ENCODE measurements at regions not wholly inside any gene's neighbourhood (a gene's known extent, or its start where the extent isn't known, plus 50 kb on each side); places are given as distances from the start of the nearest gene placed in this dataset.
"Not testable (repeated sequence)": the region's sequence is repeated elsewhere in the genome, so short reads cannot be mapped to it uniquely, and the experiment has no call there.

DNA sequence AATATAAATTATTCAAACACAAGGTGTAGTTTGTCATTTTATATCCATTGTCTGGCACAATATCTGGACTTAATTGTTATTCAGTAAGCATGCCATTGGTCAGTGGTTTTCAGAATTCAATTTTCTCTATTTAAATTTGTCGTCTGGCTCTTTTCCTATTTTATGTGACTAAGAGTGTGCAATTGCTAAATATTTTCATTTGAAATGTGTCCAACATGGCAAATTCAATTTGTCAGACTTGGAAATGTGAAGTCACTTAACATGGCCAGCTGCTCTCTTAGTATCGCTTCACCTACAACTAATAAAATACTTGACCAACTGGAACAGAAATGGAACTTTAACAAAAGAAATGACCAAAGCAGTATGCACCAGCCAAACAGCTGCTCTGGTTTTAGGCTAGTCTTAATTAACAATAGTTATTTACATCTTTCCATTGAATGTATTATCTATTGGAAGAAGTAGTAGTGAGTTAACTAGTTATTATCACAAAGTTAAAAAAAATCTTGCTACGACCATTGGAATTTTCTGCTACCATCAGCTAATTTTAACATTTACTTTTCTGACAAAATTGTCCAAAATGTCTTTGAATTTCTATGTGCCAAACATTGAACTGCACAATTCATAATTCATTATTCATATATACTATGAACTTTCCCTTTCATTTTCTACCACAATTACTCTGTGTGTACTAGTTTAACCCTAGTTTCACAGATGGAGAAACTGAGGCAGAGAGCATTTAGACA, 720.7 kb upstream of the FAM174A start:
- H3K4me1 Mint-ChIP-seq: no peaks in the 10 kb centered on the region
- DNase-seq: no peak
- no peak overlapping the region for H3K27ac Mint-ChIP-seq
- H3K4me3 Mint-ChIP-seq: no peak overlapping the region
- H3K36me3 Mint-ChIP-seq: peaks cover 0 to 4% (median under 1%) of the 10 kb centered on the region in 3 donors
- no peaks in the 10 kb centered on the region for H3K27me3 Mint-ChIP-seq (ENCODE audit: low read depth in 3 of 3)
- H3K9me3 Mint-ChIP-seq: peaks cover 3 to 28% (median 8%) of the 10 kb centered on the region in 6 donors

- no peak for DNase-seq
- H3K4me1 Mint-ChIP-seq: no peaks in the 10 kb centered on the region
- H3K27ac Mint-ChIP-seq: no peak overlapping the region
- peaks cover 0 to 16% (median 5%) of the 10 kb centered on the region in 6 donors for H3K9me3 Mint-ChIP-seq
- peaks cover 0 to 2% (median 0%) of the 10 kb centered on the region in 3 donors for H3K27me3 Mint-ChIP-seq (ENCODE audit: low read depth in 3 of 3)
- no peaks in the 10 kb centered on the region for H3K36me3 Mint-ChIP-seq
- no peak overlapping the region for H3K4me3 Mint-ChIP-seq
Measured at GRCh38 chr5:99808657-99809230, 726.4 kb upstream of the FAM174A start.

DNA sequence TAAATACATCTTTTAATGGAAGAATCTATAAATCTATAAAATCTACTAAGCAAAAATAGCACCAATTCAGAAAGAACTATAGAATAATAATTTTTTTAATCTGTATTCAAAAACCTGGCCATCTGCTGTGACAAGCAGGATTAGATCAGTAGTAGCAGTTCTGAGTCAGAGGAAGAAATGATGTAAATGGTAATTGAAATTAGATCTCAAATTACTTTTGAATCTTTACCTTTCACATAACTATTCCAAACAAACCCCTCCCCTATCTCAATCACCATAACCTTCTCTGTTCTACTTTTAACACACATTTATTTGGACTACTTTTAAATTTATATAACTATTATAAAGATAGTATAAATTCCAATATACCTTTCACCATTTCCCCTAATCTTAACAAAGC, 727.8 kb upstream of the FAM174A start:
- peaks cover 0 to 2% (median 2%) of the 10 kb centered on the region in 3 donors for H3K27me3 Mint-ChIP-seq (ENCODE audit: low read depth in 3 of 3)
- no peak for DNase-seq
- no peak overlapping the region for H3K4me3 Mint-ChIP-seq
- no peaks in the 10 kb centered on the region for H3K4me1 Mint-ChIP-seq
- no peak overlapping the region for H3K27ac Mint-ChIP-seq
- no peaks in the 10 kb centered on the region for H3K36me3 Mint-ChIP-seq
- H3K9me3 Mint-ChIP-seq: peaks cover 0 to 14% (median 8%) of the 10 kb centered on the region in 6 donors

DNA sequence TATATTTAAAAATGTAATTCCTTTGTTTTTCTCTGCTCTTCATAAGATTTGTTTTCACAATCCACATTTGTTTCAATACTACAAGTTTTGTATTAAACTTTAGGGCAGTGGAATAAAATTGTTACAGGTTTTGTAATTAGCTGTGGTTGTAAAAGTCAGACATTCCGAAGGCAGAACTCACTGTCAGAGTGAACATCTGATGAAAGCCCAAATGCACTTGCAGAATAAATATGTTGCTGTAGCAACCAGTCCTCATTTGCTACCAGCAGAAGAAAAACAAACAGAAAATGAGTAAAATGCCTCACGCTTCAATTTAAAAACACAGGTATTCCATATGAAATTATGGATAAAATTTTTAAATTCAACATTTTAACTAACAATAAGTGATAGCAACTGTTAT, 740.1 kb upstream of the FAM174A start:
- Mint-ChIP-seq H3K9me3 (peaks cover 2 to 21% (median 9%) of the 10 kb centered on the region in 6 donors), H3K4me1 (no peaks in the 10 kb centered on the region), H3K36me3 (no peaks in the 10 kb centered on the region), H3K4me3 (no peak overlapping the region), H3K27me3 (ENCODE audit: low read depth in 3 of 3) (no peaks in the 10 kb centered on the region), H3K27ac (no peak overlapping the region)
- DNase-seq: no peak

- H3K4me3 Mint-ChIP-seq: no peak overlapping the region
- H3K27ac Mint-ChIP-seq: no peak overlapping the region
- no peaks in the 10 kb centered on the region for H3K4me1 Mint-ChIP-seq
- no peaks in the 10 kb centered on the region for H3K36me3 Mint-ChIP-seq
- H3K27me3 Mint-ChIP-seq (ENCODE audit: low read depth in 3 of 3): no peaks in the 10 kb centered on the region
- H3K9me3 Mint-ChIP-seq: peaks cover 2 to 28% (median 15%) of the 10 kb centered on the region in 6 donors
- no peak for DNase-seq
Measured at GRCh38 chr5:99788482-99788881, 746.7 kb upstream of the FAM174A start.

- peaks cover 0 to 2% (median 0%) of the 10 kb centered on the region in 3 donors for H3K27me3 Mint-ChIP-seq (ENCODE audit: low read depth in 3 of 3)
- no peaks in the 10 kb centered on the region for H3K36me3 Mint-ChIP-seq
- H3K9me3 Mint-ChIP-seq: peaks cover 0 to 14% (median 1%) of the 10 kb centered on the region in 6 donors
- no peak overlapping the region for H3K4me3 Mint-ChIP-seq
- no peak for DNase-seq
- H3K4me1 Mint-ChIP-seq: no peaks in the 10 kb centered on the region
- H3K27ac Mint-ChIP-seq: no peak overlapping the region
Measured at GRCh38 chr5:99775189-99775588, 760.0 kb upstream of the FAM174A start.

- Mint-ChIP-seq H3K4me1 (no peaks in the 10 kb centered on the region), H3K27me3 (ENCODE audit: low read depth in 3 of 3) (peaks cover 0 to 3% (median 0%) of the 10 kb centered on the region in 3 donors), H3K36me3 (no peaks in the 10 kb centered on the region), H3K27ac (no peak overlapping the region), H3K9me3 (peaks cover 1 to 24% (median 4%) of the 10 kb centered on the region in 6 donors), H3K4me3 (no peak overlapping the region)
- no peak for DNase-seq
Measured at GRCh38 chr5:99773290-99773689, 761.9 kb upstream of the FAM174A start.

DNA sequence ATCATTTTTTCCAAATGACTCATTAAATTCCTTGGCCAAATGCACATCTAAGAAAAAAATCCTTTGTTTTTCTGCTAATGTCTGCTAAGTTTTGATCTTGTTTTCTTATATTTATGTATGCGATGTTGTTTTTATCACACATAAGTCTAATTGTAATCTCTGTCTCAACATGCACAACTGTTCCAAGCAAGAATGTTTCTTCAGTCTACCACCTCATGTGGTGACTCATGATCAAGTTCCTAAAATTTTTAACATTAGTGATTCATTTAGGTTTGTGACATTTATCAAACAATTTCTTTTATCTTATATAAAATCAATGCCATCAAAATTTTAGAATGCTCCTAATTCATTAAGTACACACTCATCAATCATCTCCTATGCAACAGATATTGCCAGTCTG, 763.9 kb upstream of the FAM174A start:
- DNase-seq: no peak
- Mint-ChIP-seq H3K27ac (no peak overlapping the region), H3K27me3 (ENCODE audit: low read depth in 3 of 3) (peaks cover 0 to 3% (median 0%) of the 10 kb centered on the region in 3 donors), H3K4me3 (no peak overlapping the region), H3K4me1 (no peaks in the 10 kb centered on the region), H3K36me3 (no peaks in the 10 kb centered on the region), H3K9me3 (peaks cover 3 to 34% (median 11%) of the 10 kb centered on the region in 6 donors)

- peaks cover 0 to 3% (median 1%) of the 10 kb centered on the region in 3 donors for H3K27me3 Mint-ChIP-seq (ENCODE audit: low read depth in 3 of 3)
- H3K36me3 Mint-ChIP-seq: no peaks in the 10 kb centered on the region
- no peak overlapping the region for H3K27ac Mint-ChIP-seq
- DNase-seq: no peak
- H3K4me1 Mint-ChIP-seq: no peaks in the 10 kb centered on the region
- peaks cover 14 to 63% (median 26%) of the 10 kb centered on the region in 6 donors for H3K9me3 Mint-ChIP-seq
- H3K4me3 Mint-ChIP-seq: no peak overlapping the region
Measured at GRCh38 chr5:99765011-99765410, 770.2 kb upstream of the FAM174A start.

DNA sequence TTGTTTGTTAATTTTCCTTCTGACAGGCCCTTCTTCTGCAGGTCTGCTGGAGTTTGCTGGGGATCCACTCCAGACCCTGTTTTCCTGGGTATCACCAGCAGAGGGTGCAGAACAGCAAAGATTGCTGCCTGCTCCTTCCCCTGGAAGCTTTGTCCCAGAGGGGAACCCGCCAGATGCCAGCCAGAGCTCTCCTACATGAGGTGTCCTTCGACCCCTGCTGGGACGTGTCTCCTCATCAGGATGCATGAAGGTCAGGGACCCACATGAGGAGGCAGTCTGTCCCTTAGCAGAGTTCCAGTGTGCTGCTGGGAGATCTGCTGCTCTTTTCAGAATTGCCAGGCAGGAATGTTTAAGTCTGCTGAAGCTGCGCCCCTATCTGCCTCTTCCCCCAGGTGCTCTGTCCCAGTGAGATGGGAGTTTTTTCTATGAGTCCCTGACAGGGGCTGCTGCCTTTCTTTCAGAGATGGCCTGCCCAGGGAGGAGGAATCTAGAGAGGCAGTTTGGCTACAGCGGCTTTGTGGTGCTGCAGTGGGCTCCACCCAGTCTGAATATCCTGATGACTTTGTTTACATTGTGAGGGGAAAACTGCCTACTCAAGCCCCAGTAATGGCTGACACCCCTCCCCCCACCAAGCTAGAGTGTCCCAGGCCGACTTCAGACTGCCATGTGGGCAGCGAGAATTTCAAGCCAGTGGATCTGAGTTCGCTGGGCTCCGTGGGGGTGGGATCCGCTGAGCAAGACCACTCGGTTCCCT, 772.0 kb upstream of the FAM174A start:
- Mint-ChIP-seq H3K27me3 (ENCODE audit: low read depth in 3 of 3) (peaks cover 0 to 1% (median 0%) of the 10 kb centered on the region in 3 donors), H3K9me3 (peaks cover 12 to 52% (median 25%) of the 10 kb centered on the region in 6 donors), H3K4me3 (no peak overlapping the region), H3K36me3 (no peaks in the 10 kb centered on the region), H3K27ac (no peak overlapping the region), H3K4me1 (no peaks in the 10 kb centered on the region)
- no peak for DNase-seq

DNA sequence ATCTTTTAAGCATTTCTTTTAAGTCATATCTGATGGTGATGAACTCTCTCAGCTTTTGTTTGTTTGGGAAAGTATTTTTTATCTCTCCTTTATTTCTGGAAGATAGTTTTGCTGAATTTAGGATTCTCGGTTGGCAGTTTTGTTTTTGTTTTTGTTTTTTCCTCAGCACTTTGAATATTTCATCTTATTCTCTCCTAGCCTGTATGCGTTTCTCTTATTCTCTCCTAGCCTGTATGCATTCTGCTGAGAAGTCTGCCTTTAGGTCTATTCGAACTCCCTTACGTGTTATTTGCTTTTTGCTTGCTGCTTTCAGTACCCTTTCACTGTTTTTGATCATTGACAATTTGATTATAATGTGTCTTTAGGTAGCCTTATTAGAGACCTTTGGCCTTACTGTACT, 787.8 kb upstream of the FAM174A start:
- DNase-seq: no peak
- no peaks in the 10 kb centered on the region for H3K4me1 Mint-ChIP-seq
- H3K27ac Mint-ChIP-seq: no peak overlapping the region
- H3K4me3 Mint-ChIP-seq: no peak overlapping the region
- peaks cover 0 to 4% (median 0%) of the 10 kb centered on the region in 3 donors for H3K27me3 Mint-ChIP-seq (ENCODE audit: low read depth in 3 of 3)
- no peaks in the 10 kb centered on the region for H3K36me3 Mint-ChIP-seq
- H3K9me3 Mint-ChIP-seq: peaks cover 0 to 29% (median 17%) of the 10 kb centered on the region in 6 donors

- not testable (repeated sequence) for H3K36me3 Mint-ChIP-seq; H3K9me3 Mint-ChIP-seq; H3K27ac Mint-ChIP-seq; H3K4me3 Mint-ChIP-seq; H3K4me1 Mint-ChIP-seq; H3K27me3 Mint-ChIP-seq (ENCODE audit: low read depth in 3 of 3); DNase-seq
Measured at GRCh38 chr5:99733146-99733545, 802.0 kb upstream of the FAM174A start.

DNA sequence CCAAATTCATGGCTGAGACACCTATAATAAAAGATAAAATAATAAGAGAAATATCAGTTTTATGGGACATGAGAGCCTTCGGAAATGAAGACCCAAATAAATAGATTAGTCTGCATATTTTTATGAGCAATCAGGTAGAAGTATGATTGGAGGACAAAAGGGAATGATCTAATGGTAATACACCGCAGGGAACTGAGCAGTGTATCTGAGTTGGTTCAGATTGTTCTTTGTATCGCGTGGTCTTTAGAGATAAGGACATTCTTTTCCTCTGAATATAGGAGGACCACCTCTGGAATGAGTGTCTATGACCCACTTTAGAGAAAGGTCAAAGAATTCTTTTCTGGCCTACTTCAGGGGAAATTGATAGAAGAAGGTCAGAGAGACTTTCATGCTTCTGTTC, 801.8 kb upstream of the CHD1 start:
- DNase-seq; H3K27me3 Mint-ChIP-seq (ENCODE audit: low read depth in 3 of 3); H3K4me1 Mint-ChIP-seq; H3K9me3 Mint-ChIP-seq; H3K36me3 Mint-ChIP-seq; H3K27ac Mint-ChIP-seq; H3K4me3 Mint-ChIP-seq: not testable (repeated sequence)

GRCh38 chr5:99724732-99725290, 796.0 kb upstream of the CHD1 start:
- H3K27me3 Mint-ChIP-seq (ENCODE audit: low read depth in 3 of 3): peaks cover 0 to 2% (median 0%) of the 10 kb centered on the region in 3 donors
- H3K9me3 Mint-ChIP-seq: peaks cover 0 to 9% (median 5%) of the 10 kb centered on the region in 6 donors
- no peaks in the 10 kb centered on the region for H3K36me3 Mint-ChIP-seq
- no peaks in the 10 kb centered on the region for H3K4me1 Mint-ChIP-seq
- H3K4me3 Mint-ChIP-seq: no peak overlapping the region
- no peak for DNase-seq
- H3K27ac Mint-ChIP-seq: no peak overlapping the region

Measured in immature natural killer cell (primary cell).